GM23338 (cell line): ENCODE measurements at regions not wholly inside any gene's neighbourhood (a gene's known extent, or its start where the extent isn't known, plus 50 kb on each side); places are given as distances from the start of the nearest gene placed in this dataset.

Experiments
- ATAC-seq: fragments of 200-7000 bp; cut with Tn5 transposase; 3 replicates; pipeline ENCODE4 v1.9.1; 2020
- DNase-seq: peaks from one replicate; pipeline ENCODE4 v3.0.0-alpha.2; 2015; ENCODE audit warnings: low spot score
- H2AFZ ChIP-seq: fragments of 200-600 bp; sonication (generic); 2 replicates; pipeline ENCODE4 v1.8.0; 2016; ENCODE audit warnings: antibody characterized with exemption, mild to moderate bottlenecking, moderate library complexity
- H3F3A ChIP-seq: fragments of 200-600 bp; sonication (generic); replicated peaks from 2 replicates; pipeline ENCODE4 v1.8.0; 2017; ENCODE audit warnings: antibody characterized with exemption, mixed run types, low read depth
- H3K27ac ChIP-seq: fragments of 200-600 bp; sonication (generic); 2 replicates; pipeline ENCODE4 v1.6.1; 2016; ENCODE audit warnings: low read depth
- H3K27me3 ChIP-seq: fragments of 200-600 bp; sonication (generic); 2 replicates; pipeline ENCODE4 v1.8.0; 2016; ENCODE audit warnings: mild to moderate bottlenecking, mixed run types, moderate library complexity; ENCODE audit not compliant: insufficient read depth
- H3K36me3 ChIP-seq: fragments of 200-600 bp; sonication (generic); 2 replicates; pipeline ENCODE4 v1.8.0; 2016; ENCODE audit warnings: mild to moderate bottlenecking; ENCODE audit not compliant: insufficient read depth
- H3K4me1 ChIP-seq: fragments of 200-600 bp; sonication (generic); 2 replicates; pipeline ENCODE4 v1.8.0; 2016; ENCODE audit warnings: mild to moderate bottlenecking, moderate library complexity; ENCODE audit not compliant: insufficient read depth
- H3K4me2 ChIP-seq: fragments of 200-600 bp; sonication (generic); 2 replicates; pipeline ENCODE4 v1.7.1; 2017; ENCODE audit warnings: mixed run types
- H3K4me3 ChIP-seq: fragments of 200-600 bp; sonication (generic); 2 replicates; pipeline ENCODE4 v1.6.1; 2016; ENCODE audit warnings: mixed run types
- H3K79me2 ChIP-seq: fragments of 200-600 bp; sonication (generic); replicated peaks from 2 replicates; pipeline ENCODE4 v1.8.0; 2017; ENCODE audit warnings: mild to moderate bottlenecking; ENCODE audit not compliant: insufficient read depth
- H3K9me2 ChIP-seq: fragments of 200-600 bp; sonication (generic); 2 replicates; pipeline ENCODE4 v1.8.0; 2017; ENCODE audit not compliant: insufficient read depth
- H4K20me1 ChIP-seq: fragments of 200-600 bp; sonication (generic); replicated peaks from 2 replicates; pipeline ENCODE4 v1.8.0; 2017; ENCODE audit warnings: mild to moderate bottlenecking; ENCODE audit not compliant: insufficient read depth
- H3K27ac Mint-ChIP-seq: 2 replicates; pipeline ENCODE4 v1.8.0; 2020; ENCODE audit warnings: inconsistent platforms, mild to moderate bottlenecking, moderate library complexity, mixed read lengths
- H3K27me3 Mint-ChIP-seq: 3 replicates; pipeline ENCODE4 v1.8.0; 2022; ENCODE audit warnings: low read depth, mild to moderate bottlenecking, moderate library complexity, mixed read lengths, inconsistent platforms; ENCODE audit not compliant: insufficient read depth, poor library complexity
- H3K36me3 Mint-ChIP-seq: 3 replicates; pipeline ENCODE4 v1.8.0; 2021; ENCODE audit warnings: low read depth, mild to moderate bottlenecking, inconsistent platforms, moderate library complexity, mixed read lengths
- H3K4me1 Mint-ChIP-seq: 3 replicates; pipeline ENCODE4 v1.8.0; 2020; ENCODE audit warnings: mild to moderate bottlenecking, inconsistent platforms, mixed read lengths
- H3K4me3 Mint-ChIP-seq: 3 replicates; pipeline ENCODE4 v1.8.0; 2021; ENCODE audit warnings: moderate library complexity, mild to moderate bottlenecking, inconsistent platforms, mixed read lengths
- H3K9me3 Mint-ChIP-seq: 3 replicates; pipeline ENCODE4 v1.8.0; 2020; ENCODE audit warnings: moderate library complexity, mild to moderate bottlenecking, inconsistent platforms, mixed read lengths
- CREB1 ChIP-seq: fragments of 250-450 bp; sonication (Bioruptor Pico); IDR thresholded peaks from 2 replicates; pipeline ENCODE4 v1.5.0; 2020; ENCODE audit warnings: low read depth, mild to moderate bottlenecking, moderate library complexity
- CTCF ChIP-seq, 2 experiments: fragments of 200-600 bp in 1 of 2; sonication (generic) in 1 of 2; conservative IDR thresholded peaks; 2 replicates each; pipeline versions ENCODE4 v1.5.1 to v1.6.1; 2016 to 2017; ENCODE audit warnings: antibody characterized with exemption in 2 of 2, low read depth in 2 of 2, mild to moderate bottlenecking in 2 of 2, moderate library complexity in 1 of 2
- EZH2 ChIP-seq: fragments of 200-600 bp; sonication (generic); IDR thresholded peaks from one replicate; pipeline ENCODE4 v1.8.0; 2017; ENCODE audit warnings: antibody characterized with exemption, mild to moderate bottlenecking, low read depth; ENCODE audit not compliant: unreplicated experiment
- EZH2phosphoT487 ChIP-seq: fragments of 200-600 bp; sonication (generic); IDR thresholded peaks from one replicate; pipeline ENCODE4 v1.8.1; 2018; ENCODE audit warnings: antibody characterized with exemption; ENCODE audit not compliant: unreplicated experiment
- JUNB ChIP-seq: IDR thresholded peaks from one replicate; pipeline ENCODE4 v1.6.1; 2016; ENCODE audit warnings: antibody characterized with exemption; ENCODE audit not compliant: unreplicated experiment
- STAT1 ChIP-seq: IDR thresholded peaks from one replicate; pipeline ENCODE4 v1.6.1; 2016; ENCODE audit warnings: antibody characterized with exemption; ENCODE audit not compliant: unreplicated experiment
- ZNF331 ChIP-seq: fragments of 250-450 bp; sonication (Bioruptor Pico); IDR thresholded peaks from 2 replicates; pipeline ENCODE4 v1.5.0; 2020; ENCODE audit warnings: low read depth, mild to moderate bottlenecking, moderate library complexity
- TF ChIP-seq, protein P1 (sequence below): fragments of 250-450 bp; sonication (Bioruptor Pico); IDR thresholded peaks from 2 replicates; pipeline ENCODE4 v1.5.0; 2020; ENCODE audit warnings: mild to moderate bottlenecking, moderate library complexity

- TF ChIP-seq, protein P1, sequence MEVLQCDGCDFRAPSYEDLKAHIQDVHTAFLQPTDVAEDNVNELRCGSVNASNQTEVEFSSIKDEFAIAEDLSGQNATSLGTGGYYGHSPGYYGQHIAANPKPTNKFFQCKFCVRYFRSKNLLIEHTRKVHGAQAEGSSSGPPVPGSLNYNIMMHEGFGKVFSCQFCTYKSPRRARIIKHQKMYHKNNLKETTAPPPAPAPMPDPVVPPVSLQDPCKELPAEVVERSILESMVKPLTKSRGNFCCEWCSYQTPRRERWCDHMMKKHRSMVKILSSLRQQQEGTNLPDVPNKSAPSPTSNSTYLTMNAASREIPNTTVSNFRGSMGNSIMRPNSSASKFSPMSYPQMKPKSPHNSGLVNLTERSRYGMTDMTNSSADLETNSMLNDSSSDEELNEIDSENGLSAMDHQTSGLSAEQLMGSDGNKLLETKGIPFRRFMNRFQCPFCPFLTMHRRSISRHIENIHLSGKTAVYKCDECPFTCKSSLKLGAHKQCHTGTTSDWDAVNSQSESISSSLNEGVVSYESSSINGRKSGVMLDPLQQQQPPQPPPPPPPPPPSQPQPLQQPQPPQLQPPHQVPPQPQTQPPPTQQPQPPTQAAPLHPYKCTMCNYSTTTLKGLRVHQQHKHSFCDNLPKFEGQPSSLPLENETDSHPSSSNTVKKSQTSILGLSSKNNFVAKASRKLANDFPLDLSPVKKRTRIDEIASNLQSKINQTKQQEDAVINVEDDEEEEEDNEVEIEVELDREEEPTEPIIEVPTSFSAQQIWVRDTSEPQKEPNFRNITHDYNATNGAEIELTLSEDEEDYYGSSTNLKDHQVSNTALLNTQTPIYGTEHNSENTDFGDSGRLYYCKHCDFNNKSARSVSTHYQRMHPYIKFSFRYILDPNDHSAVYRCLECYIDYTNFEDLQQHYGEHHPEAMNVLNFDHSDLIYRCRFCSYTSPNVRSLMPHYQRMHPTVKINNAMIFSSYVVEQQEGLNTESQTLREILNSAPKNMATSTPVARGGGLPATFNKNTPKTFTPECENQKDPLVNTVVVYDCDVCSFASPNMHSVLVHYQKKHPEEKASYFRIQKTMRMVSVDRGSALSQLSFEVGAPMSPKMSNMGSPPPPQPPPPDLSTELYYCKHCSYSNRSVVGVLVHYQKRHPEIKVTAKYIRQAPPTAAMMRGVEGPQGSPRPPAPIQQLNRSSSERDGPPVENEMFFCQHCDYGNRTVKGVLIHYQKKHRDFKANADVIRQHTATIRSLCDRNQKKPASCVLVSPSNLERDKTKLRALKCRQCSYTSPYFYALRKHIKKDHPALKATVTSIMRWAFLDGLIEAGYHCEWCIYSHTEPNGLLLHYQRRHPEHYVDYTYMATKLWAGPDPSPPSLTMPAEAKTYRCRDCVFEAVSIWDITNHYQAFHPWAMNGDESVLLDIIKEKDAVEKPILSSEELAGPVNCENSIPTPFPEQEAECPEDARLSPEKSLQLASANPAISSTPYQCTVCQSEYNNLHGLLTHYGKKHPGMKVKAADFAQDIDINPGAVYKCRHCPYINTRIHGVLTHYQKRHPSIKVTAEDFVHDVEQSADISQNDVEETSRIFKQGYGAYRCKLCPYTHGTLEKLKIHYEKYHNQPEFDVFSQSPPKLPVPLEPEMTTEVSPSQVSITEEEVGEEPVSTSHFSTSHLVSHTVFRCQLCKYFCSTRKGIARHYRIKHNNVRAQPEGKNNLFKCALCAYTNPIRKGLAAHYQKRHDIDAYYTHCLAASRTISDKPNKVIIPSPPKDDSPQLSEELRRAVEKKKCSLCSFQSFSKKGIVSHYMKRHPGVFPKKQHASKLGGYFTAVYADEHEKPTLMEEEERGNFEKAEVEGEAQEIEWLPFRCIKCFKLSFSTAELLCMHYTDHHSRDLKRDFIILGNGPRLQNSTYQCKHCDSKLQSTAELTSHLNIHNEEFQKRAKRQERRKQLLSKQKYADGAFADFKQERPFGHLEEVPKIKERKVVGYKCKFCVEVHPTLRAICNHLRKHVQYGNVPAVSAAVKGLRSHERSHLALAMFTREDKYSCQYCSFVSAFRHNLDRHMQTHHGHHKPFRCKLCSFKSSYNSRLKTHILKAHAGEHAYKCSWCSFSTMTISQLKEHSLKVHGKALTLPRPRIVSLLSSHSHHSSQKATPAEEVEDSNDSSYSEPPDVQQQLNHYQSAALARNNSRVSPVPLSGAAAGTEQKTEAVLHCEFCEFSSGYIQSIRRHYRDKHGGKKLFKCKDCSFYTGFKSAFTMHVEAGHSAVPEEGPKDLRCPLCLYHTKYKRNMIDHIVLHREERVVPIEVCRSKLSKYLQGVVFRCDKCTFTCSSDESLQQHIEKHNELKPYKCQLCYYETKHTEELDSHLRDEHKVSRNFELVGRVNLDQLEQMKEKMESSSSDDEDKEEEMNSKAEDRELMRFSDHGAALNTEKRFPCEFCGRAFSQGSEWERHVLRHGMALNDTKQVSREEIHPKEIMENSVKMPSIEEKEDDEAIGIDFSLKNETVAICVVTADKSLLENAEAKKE (CRISPR knock-in tag) = no peak
- TF ChIP-seq ZNF331 (CRISPR knock-in tag) = no peak
These were observed 82.9 kb downstream of the CCDC34 start (continued) for GRCh38 chr11:27280140-27280539.

GRCh38 chr11:27279460-27279859, 83.6 kb downstream of the CCDC34 start:
- DNase-seq = no peak
- Mint-ChIP-seq H3K9me3 (no peaks in the 10 kb centered on the region), H3K27ac (no peak overlapping the region), H3K27me3 (peaks cover under 1% of the 10 kb centered on the region), H3K36me3 (no peaks in the 10 kb centered on the region), H3K4me1 (peaks cover 4% of the 10 kb centered on the region; the same call in 2 of the 3 replicates), H3K4me3 (no peak overlapping the region)
- Histone ChIP-seq H3K27ac (no peak overlapping the region), H3K4me3 (no peak overlapping the region), H4K20me1 (no peaks in the 10 kb centered on the region), H3K36me3 (no peaks in the 10 kb centered on the region), H3F3A (no peaks in the 10 kb centered on the region), H3K4me1 (peaks cover 5% of the 10 kb centered on the region; the same call in 1 of the 2 replicates), H3K79me2 (no peaks in the 10 kb centered on the region), H2AFZ (no peak overlapping the region), H3K9me2 (peaks cover 16% of the 10 kb centered on the region), H3K4me2 (no peak overlapping the region), H3K27me3 (no peaks in the 10 kb centered on the region)
- no peak for ATAC-seq
- TF ChIP-seq EZH2phosphoT487 (no peak), EZH2 (no peak), JUNB (no peak), CREB1 (no peak), STAT1 (no peak), CTCF (conservative IDR thresholded peaks at IDR 0.05; ENCODE audit: low read depth in 2 of 2) (no peak)
- TF ChIP-seq, protein P1 (CRISPR knock-in tag) = no peak
